ENCODE measurements at regions not wholly inside any gene's neighbourhood (a gene's known extent, or its start where the extent isn't known, plus 50 kb on each side); places are given as distances from the start of the nearest gene placed in this dataset.

DNA sequence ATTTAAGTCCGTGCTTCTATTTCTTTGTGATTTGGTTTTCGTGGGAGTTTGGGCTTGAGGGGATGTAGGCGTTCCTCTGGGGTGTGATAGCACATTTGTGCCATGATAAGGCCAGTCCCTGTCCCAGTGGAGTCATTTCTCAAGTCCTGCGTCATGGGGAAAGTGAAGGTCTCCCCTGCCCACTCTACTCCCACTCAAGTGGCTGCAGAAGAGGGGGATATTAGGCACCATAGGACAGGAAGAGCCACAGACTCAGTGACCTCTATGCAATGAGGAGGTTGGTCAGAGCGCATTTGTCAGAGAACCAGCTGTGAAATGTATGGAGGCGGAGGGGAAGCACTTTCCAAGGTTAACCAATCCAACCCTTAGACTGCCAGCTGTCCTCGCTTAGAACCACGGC, 51.9 kb upstream of the EDN1 start:
- intact Hi-C loops (cut with micrococcal nuclease): no loop called here
- dilution Hi-C loops (cut with MboI; ENCODE audit: extremely low pct_ligation_motif_present, low sequenced_read_pairs): no loop called here
- TF ChIP-seq EZH2 (IDR thresholded peaks at IDR 0.05; ENCODE audit: borderline replicate concordance, low read depth, low read length, severe bottlenecking): no peak
- TF ChIP-seq MYC (IDR thresholded peaks at IDR 0.05; ENCODE audit: low read depth, low read length): no peak
- no peak for TF ChIP-seq POLR2A (IDR thresholded peaks at IDR 0.05; ENCODE audit: low read depth, low read length)
- TF ChIP-seq GATA2 (IDR thresholded peaks at IDR 0.05; ENCODE audit: insufficient read depth, insufficient read length, low read depth, low read length): no peak
- no peak for TF ChIP-seq POLR2AphosphoS5 (IDR thresholded peaks at IDR 0.05; ENCODE audit: insufficient read depth, low read depth, low read length)
- TF ChIP-seq, protein P1, sequence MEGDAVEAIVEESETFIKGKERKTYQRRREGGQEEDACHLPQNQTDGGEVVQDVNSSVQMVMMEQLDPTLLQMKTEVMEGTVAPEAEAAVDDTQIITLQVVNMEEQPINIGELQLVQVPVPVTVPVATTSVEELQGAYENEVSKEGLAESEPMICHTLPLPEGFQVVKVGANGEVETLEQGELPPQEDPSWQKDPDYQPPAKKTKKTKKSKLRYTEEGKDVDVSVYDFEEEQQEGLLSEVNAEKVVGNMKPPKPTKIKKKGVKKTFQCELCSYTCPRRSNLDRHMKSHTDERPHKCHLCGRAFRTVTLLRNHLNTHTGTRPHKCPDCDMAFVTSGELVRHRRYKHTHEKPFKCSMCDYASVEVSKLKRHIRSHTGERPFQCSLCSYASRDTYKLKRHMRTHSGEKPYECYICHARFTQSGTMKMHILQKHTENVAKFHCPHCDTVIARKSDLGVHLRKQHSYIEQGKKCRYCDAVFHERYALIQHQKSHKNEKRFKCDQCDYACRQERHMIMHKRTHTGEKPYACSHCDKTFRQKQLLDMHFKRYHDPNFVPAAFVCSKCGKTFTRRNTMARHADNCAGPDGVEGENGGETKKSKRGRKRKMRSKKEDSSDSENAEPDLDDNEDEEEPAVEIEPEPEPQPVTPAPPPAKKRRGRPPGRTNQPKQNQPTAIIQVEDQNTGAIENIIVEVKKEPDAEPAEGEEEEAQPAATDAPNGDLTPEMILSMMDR (IDR thresholded peaks at IDR 0.05; ENCODE audit: extremely low read depth in 1 of 2, insufficient read depth in 1 of 2, low read depth in 1 of 2, low read length in 2 of 2): no peak
- no peak for TF ChIP-seq JUN (IDR thresholded peaks at IDR 0.05; ENCODE audit: borderline replicate concordance, insufficient read depth, insufficient read length, low read depth)
- TF ChIP-seq FOS (IDR thresholded peaks at IDR 0.05; ENCODE audit: borderline replicate concordance, insufficient read depth, low read length): no peak
- Histone ChIP-seq H3K9me1 (replicated peaks; ENCODE audit: control insufficient read depth, extremely low read depth, insufficient read depth, low read length) (no peaks in the 10 kb centered on the region), H3K4me1 (ENCODE audit: control insufficient read depth, extremely low read depth, insufficient read depth, low read length) (peaks cover 4% of the 10 kb centered on the region), H2AFZ (ENCODE audit: low read depth, low read length) (no peak overlapping the region), H3K79me2 (ENCODE audit: control insufficient read depth, insufficient read depth, low read length) (no peaks in the 10 kb centered on the region), H3K4me2 (ENCODE audit: insufficient read depth, low read length) (no peak overlapping the region), H3K9ac (replicated peaks; ENCODE audit: extremely low read depth, insufficient read depth, low read length) (no peak overlapping the region), H3K9me3 (replicated peaks; ENCODE audit: control insufficient read depth, insufficient read depth, low read length) (no peaks in the 10 kb centered on the region), H3K27ac (ENCODE audit: insufficient read depth, low read depth, low read length) (no peak overlapping the region), H3K36me3 (ENCODE audit: control insufficient read depth in 2 of 2, extremely low read depth in 1 of 2, insufficient read depth in 2 of 2, low read length in 2 of 2) (no peaks in the 10 kb centered on the region), H3K27me3 (ENCODE audit: control insufficient read depth in 2 of 2, insufficient read depth in 2 of 2, low read length in 2 of 2) (no peaks in the 10 kb centered on the region), H3K4me3 (replicated peaks in 1 of 3; ENCODE audit: insufficient read depth in 1 of 3, low read depth in 1 of 3, low read length in 3 of 3) (no peak overlapping the region), H4K20me1 (replicated peaks; ENCODE audit: control insufficient read depth, extremely low read depth, insufficient read depth, low read length) (no peaks in the 10 kb centered on the region)
- CTCF ChIA-PET: interaction anchor here (1.2 to 2.4 kb wide), 3 partner anchors 29 to 583 kb away, joined by 3 to 6 read pairs (median 3); no protein-coding TSS in a partner anchor
- BruUV-seq (replicated peaks): no TSS peak
- DNase-seq (ENCODE audit: low read depth, low spot score): no peak
- FAIRE-seq: no peak
- POLR2A ChIA-PET: no interaction called here

Measured in endothelial cell of umbilical vein (primary cell).